MCF 10A (cell line): ENCODE measurements at regions not wholly inside any gene's neighbourhood (a gene's known extent, or its start where the extent isn't known, plus 50 kb on each side); places are given as distances from the start of the nearest gene placed in this dataset.

ENCODE experiments used
- BruUV-seq: library from RNA; stranded (reverse); fragments of 400-500 nt; replicated peaks from 2 replicates; lab custom pipeline; 2021; lab: Mats Ljungman, UMichigan
- CTCF ChIA-PET: fragments of 300-600 bp; sonication (Branson Sonifier 250); formaldehyde crosslinking; extraction: SDS; loops from one replicate; lab custom pipeline; 2021; ENCODE audit warnings: antibody characterized with exemption, inconsistent platforms; lab: Yijun Ruan, JAX
- POLR2A ChIA-PET: fragments of 300-600, 350-650 bp; sonication (Branson Sonifier 250); formaldehyde crosslinking; extraction: SDS; loops from one replicate; lab custom pipeline; 2020; ENCODE audit warnings: antibody characterized with exemption, inconsistent platforms; lab: Yijun Ruan, JAX
- DNase-seq: peaks from one replicate; pipeline ENCODE4 v3.0.0-alpha.2; 2018; ENCODE audit not compliant: unreplicated experiment
- H3K27ac Mint-ChIP-seq: one replicate; pipeline ENCODE4 v1.8.0; 2022; ENCODE audit warnings: mild to moderate bottlenecking, low read depth, mixed read lengths; ENCODE audit not compliant: unreplicated experiment
- H3K27me3 Mint-ChIP-seq: one replicate; pipeline ENCODE4 v1.8.0; 2022; ENCODE audit warnings: mixed read lengths; ENCODE audit not compliant: insufficient read depth, unreplicated experiment
- H3K36me3 Mint-ChIP-seq: one replicate; pipeline ENCODE4 v1.8.0; 2022; ENCODE audit warnings: mild to moderate bottlenecking, moderate library complexity, mixed read lengths; ENCODE audit not compliant: insufficient read depth, unreplicated experiment
- H3K4me1 Mint-ChIP-seq: one replicate; pipeline ENCODE4 v1.8.0; 2022; ENCODE audit warnings: mixed read lengths; ENCODE audit not compliant: insufficient read depth, unreplicated experiment
- H3K4me3 Mint-ChIP-seq: one replicate; pipeline ENCODE4 v1.8.0; 2022; ENCODE audit warnings: mild to moderate bottlenecking, moderate library complexity, mixed read lengths; ENCODE audit not compliant: unreplicated experiment
- H3K9me3 Mint-ChIP-seq: one replicate; pipeline ENCODE4 v1.8.0; 2022; ENCODE audit warnings: mixed read lengths; ENCODE audit not compliant: unreplicated experiment
- intact Hi-C: fragments of 100-400 bp; cut with micrococcal nuclease; formaldehyde crosslinking; loops from 2 replicates; pipeline ENCODE4 v1.14.1; 2022
- TF ChIP-seq, protein P1 (sequence below): fragments of 200-600 bp; IDR thresholded peaks from one replicate; pipeline ENCODE4 v1.8.0; 2022; ENCODE audit warnings: antibody characterized with exemption, mild to moderate bottlenecking; ENCODE audit not compliant: unreplicated experiment

DNA sequence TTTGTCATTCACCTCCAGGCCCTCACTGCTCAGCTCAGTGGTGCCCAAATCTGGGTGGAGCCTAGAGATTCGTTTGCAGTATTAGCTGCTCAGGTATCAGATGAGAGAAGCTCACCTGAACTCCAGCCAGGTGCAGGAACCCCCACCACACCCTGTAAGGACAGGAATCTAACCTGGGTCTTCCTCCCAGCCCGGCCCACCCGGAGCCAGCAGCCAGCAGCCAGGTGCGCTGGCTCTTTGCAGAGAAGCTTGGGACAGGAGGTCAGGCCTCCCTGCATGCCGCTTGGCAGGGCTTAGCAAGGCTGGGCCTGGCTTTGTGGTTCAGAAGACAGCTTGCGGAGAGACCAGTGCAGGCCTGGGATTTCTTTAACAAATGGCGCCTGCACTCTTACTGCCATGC, 125.6 kb upstream of the MYL2 start:
- Mint-ChIP-seq H3K9me3 (no peaks in the 10 kb centered on the region), H3K4me1 (no peaks in the 10 kb centered on the region), H3K4me3 (no peak overlapping the region), H3K36me3 (no peaks in the 10 kb centered on the region), H3K27me3 (no peaks in the 10 kb centered on the region), H3K27ac (no peak overlapping the region)
- POLR2A ChIA-PET = interaction anchor here (0.6 kb wide), 1 partner anchor 200 kb away, joined by 3 read pairs; no protein-coding TSS in a partner anchor
- CTCF ChIA-PET = interaction anchor here (0.7 to 1.5 kb wide), 3 partner anchors 8 to 51 kb away, joined by 3 to 4 read pairs (median 3); no protein-coding TSS in a partner anchor
- intact Hi-C loops = no loop called here
- TF ChIP-seq, protein P1, sequence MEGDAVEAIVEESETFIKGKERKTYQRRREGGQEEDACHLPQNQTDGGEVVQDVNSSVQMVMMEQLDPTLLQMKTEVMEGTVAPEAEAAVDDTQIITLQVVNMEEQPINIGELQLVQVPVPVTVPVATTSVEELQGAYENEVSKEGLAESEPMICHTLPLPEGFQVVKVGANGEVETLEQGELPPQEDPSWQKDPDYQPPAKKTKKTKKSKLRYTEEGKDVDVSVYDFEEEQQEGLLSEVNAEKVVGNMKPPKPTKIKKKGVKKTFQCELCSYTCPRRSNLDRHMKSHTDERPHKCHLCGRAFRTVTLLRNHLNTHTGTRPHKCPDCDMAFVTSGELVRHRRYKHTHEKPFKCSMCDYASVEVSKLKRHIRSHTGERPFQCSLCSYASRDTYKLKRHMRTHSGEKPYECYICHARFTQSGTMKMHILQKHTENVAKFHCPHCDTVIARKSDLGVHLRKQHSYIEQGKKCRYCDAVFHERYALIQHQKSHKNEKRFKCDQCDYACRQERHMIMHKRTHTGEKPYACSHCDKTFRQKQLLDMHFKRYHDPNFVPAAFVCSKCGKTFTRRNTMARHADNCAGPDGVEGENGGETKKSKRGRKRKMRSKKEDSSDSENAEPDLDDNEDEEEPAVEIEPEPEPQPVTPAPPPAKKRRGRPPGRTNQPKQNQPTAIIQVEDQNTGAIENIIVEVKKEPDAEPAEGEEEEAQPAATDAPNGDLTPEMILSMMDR = no peak
- DNase-seq = no peak
- BruUV-seq = no TSS peak

- Mint-ChIP-seq H3K9me3 (no peaks in the 10 kb centered on the region), H3K4me3 (no peak overlapping the region), H3K27ac (no peak overlapping the region), H3K4me1 (no peaks in the 10 kb centered on the region), H3K36me3 (no peaks in the 10 kb centered on the region), H3K27me3 (peaks cover 30% of the 10 kb centered on the region)
- BruUV-seq = no TSS peak
- CTCF ChIA-PET = no interaction called here
- TF ChIP-seq, protein P1 = no peak
- no peak for DNase-seq
- POLR2A ChIA-PET = no interaction called here
- intact Hi-C loops = no loop called here
Measured at GRCh38 chr12:111041091-111041490, 120.7 kb upstream of the MYL2 start.

DNA sequence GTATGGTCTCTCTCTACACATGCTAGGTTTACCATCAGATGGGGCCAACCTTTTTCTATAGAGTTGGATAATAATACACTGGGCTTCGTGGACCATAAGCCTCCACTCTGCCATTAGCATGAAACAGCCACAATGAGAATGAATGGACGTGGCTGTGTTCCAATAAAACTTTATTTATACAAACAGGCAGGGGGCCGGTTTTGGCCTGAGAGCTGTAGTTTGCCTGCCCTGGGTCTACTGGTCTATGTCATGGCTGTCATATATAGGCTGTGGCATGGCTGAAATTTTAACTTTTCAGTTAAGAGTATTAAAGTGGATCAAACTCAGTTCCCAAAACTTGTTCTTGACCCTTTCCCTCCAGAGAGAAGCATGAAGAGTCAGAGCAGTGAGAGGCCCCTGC, 120.3 kb upstream of the MYL2 start:
- no peak overlapping the region for H3K4me3 Mint-ChIP-seq
- peaks cover 34% of the 10 kb centered on the region for H3K27me3 Mint-ChIP-seq
- BruUV-seq = no TSS peak
- intact Hi-C loops = no loop called here
- H3K36me3 Mint-ChIP-seq = no peaks in the 10 kb centered on the region
- POLR2A ChIA-PET = no interaction called here
- DNase-seq = no peak
- TF ChIP-seq, protein P1 = no peak
- CTCF ChIA-PET = no interaction called here
- H3K4me1 Mint-ChIP-seq = peaks cover 3% of the 10 kb centered on the region
- no peaks in the 10 kb centered on the region for H3K9me3 Mint-ChIP-seq
- H3K27ac Mint-ChIP-seq = no peak overlapping the region

- Mint-ChIP-seq H3K9me3 (no peaks in the 10 kb centered on the region), H3K4me3 (no peak overlapping the region), H3K4me1 (peaks cover 12% of the 10 kb centered on the region), H3K27ac (no peak overlapping the region), H3K36me3 (no peaks in the 10 kb centered on the region), H3K27me3 (peaks cover 47% of the 10 kb centered on the region)
- TF ChIP-seq, protein P1 = no peak
- POLR2A ChIA-PET = no interaction called here
- intact Hi-C loops = no loop called here
- no TSS peak for BruUV-seq
- CTCF ChIA-PET = interaction anchor here (0.6 kb wide), 1 partner anchor 31 kb away, joined by 3 read pairs; no protein-coding TSS in a partner anchor
- DNase-seq = no peak
Measured at GRCh38 chr12:111038941-111039340, 118.6 kb upstream of the MYL2 start.
